ENCODE measurements at regions not wholly inside any gene's neighbourhood (a gene's known extent, or its start where the extent isn't known, plus 50 kb on each side); places are given as distances from the start of the nearest gene placed in this dataset.

DNA sequence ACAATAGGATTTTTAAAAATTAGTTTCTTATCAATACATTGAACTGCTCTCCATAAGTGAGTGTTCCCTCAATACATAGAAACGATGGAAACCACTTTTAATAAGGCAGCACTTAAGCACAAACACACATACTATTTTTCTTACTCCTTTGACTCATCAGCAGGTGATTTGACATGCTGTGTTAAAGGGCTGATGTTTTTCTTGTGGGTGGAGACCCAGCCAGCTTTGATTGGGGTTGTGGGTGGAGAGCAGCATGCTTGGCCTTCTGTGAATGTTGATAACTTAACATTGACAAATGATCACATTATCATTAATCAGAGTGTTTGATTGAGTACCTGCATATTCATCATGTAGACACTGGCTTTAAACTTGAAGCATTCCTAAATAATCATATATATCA lies 223.0 kb upstream of the DPH6 start:
- Histone ChIP-seq H3K36me3 (ENCODE audit: control insufficient read depth, insufficient read depth, low read length) (no peaks in the 10 kb centered on the region), H3K4me3 (replicated peaks; ENCODE audit: low read depth, low read length) (no peak overlapping the region), H3K27me3 (replicated peaks; ENCODE audit: control insufficient read depth, insufficient read depth, low read length) (no peaks in the 10 kb centered on the region)
- no peak for DNase-seq (ENCODE audit: extremely low read depth, insufficient read length)
- TF ChIP-seq, protein P1, sequence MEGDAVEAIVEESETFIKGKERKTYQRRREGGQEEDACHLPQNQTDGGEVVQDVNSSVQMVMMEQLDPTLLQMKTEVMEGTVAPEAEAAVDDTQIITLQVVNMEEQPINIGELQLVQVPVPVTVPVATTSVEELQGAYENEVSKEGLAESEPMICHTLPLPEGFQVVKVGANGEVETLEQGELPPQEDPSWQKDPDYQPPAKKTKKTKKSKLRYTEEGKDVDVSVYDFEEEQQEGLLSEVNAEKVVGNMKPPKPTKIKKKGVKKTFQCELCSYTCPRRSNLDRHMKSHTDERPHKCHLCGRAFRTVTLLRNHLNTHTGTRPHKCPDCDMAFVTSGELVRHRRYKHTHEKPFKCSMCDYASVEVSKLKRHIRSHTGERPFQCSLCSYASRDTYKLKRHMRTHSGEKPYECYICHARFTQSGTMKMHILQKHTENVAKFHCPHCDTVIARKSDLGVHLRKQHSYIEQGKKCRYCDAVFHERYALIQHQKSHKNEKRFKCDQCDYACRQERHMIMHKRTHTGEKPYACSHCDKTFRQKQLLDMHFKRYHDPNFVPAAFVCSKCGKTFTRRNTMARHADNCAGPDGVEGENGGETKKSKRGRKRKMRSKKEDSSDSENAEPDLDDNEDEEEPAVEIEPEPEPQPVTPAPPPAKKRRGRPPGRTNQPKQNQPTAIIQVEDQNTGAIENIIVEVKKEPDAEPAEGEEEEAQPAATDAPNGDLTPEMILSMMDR (IDR thresholded peaks at IDR 0.05; ENCODE audit: insufficient read depth, low read length, poor library complexity, severe bottlenecking) = no peak

DNA sequence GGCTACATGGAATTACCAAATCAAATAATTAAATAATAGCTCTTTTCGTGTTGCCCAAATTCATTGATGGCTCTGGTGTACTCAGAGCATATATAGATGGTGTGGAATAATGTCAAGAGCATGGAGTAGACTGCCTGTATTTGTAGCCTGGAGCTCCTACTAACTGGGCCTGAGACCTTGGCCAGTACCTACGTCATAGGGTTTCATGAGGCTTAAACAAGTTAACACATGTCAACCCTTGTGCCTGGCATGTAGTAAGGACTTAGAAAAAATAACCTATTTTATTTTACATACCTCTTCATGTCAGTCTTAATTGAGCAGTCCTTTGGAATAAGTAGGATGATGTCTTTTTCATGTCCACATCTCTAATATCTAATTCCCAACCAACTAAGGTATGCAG lies 223.7 kb upstream of the DPH6 start:
- TF ChIP-seq, protein P1 (IDR thresholded peaks at IDR 0.05; ENCODE audit: insufficient read depth, low read length, poor library complexity, severe bottlenecking) = no peak
- Histone ChIP-seq H3K4me3 (replicated peaks; ENCODE audit: low read depth, low read length) (no peak overlapping the region), H3K36me3 (ENCODE audit: control insufficient read depth, insufficient read depth, low read length) (no peaks in the 10 kb centered on the region), H3K27me3 (replicated peaks; ENCODE audit: control insufficient read depth, insufficient read depth, low read length) (no peaks in the 10 kb centered on the region)
- no peak for DNase-seq (ENCODE audit: extremely low read depth, insufficient read length)

DNA sequence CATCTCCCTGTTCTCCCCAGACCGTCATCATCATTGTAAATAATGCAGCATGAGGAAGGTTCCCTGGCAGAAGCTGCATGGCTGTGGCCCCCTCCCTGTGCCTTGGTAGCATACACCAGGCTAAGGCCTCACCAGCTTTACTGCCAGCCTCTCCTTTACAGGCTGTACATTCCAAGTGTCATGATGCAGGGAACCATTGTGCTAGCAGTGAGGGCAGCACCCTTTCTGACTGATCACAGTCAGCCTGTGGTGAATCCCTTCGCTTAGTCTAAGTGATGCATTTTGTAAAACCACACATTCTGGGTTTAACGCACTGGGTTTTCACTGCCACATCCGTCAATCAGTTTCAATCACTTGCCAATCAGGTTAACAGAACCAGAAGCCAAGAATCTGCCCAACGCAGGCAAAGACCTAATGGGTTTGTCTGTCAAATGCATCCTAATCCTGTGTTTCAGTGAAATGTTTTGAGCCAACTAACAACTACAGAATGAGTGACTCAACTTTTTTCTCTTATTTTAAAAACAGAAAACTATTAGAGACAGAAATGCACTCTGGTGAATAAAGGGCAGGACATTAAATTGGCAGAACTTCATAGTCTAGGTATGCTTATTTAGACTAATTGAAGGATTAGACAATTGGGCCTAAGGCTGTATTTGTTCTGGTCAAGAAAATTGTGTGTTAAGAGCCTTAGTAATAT lies 225.9 kb upstream of the DPH6 start:
- TF ChIP-seq, protein P1 (IDR thresholded peaks at IDR 0.05; ENCODE audit: insufficient read depth, low read length, poor library complexity, severe bottlenecking) = no peak
- DNase-seq (ENCODE audit: extremely low read depth, insufficient read length) = no peak
- Histone ChIP-seq H3K27me3 (replicated peaks; ENCODE audit: control insufficient read depth, insufficient read depth, low read length) (no peaks in the 10 kb centered on the region), H3K4me3 (replicated peaks; ENCODE audit: low read depth, low read length) (no peak overlapping the region), H3K36me3 (ENCODE audit: control insufficient read depth, insufficient read depth, low read length) (no peaks in the 10 kb centered on the region)

DNA sequence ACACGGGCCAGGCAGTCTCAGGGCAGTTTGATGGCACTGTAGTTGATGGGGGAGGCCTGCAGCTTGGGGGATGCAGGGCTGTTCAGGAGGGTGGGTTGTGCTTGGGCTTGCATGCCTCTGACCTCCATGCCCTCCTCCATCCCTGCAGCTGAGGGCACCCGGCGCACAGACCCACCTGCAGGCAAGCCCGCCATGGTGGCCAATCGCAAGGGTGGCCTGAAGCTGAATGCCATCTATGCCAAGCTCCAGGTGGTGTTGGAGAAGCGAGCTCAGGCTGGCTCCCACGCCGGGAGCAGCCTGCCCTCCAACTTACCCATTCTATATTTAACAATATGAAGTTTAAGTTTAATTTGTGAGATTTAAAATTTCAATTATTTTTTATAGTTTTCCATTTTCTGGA lies 228.7 kb upstream of the DPH6 start:
- Histone ChIP-seq H3K27me3 (replicated peaks; ENCODE audit: control insufficient read depth, insufficient read depth, low read length) (no peaks in the 10 kb centered on the region; the same call in 1 of the 2 replicates), H3K4me3 (replicated peaks; ENCODE audit: low read depth, low read length) (no peak overlapping the region), H3K36me3 (ENCODE audit: control insufficient read depth, insufficient read depth, low read length) (no peaks in the 10 kb centered on the region)
- no peak for DNase-seq (ENCODE audit: extremely low read depth, insufficient read length)
- TF ChIP-seq, protein P1 (IDR thresholded peaks at IDR 0.05; ENCODE audit: insufficient read depth, low read length, poor library complexity, severe bottlenecking) = no peak

DNA sequence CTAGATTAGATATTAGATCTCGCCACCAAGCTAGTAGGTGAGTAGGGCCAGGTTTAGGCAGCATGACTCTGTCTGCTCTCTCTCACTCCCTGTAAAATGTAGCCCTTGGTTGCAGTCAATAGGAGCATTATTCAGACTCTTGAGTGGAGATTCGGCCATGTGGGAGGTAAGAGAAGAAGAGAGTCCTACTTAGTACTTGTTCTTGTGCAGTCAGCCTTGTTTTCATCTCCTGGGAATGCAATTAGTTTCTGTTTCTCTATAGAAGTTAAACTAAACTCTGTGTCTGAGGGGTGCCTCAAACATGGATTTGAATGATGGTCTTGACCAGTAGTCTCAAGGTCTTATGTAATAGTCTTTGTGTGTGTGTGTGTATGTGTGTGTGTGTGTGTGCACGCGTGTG lies 229.5 kb upstream of the DPH6 start:
- DNase-seq (ENCODE audit: extremely low read depth, insufficient read length) = no peak
- H3K27me3 ChIP-seq (replicated peaks; ENCODE audit: control insufficient read depth, insufficient read depth, low read length) = no peaks in the 10 kb centered on the region; the same call in 1 of the 2 replicates
- no peaks in the 10 kb centered on the region for H3K36me3 ChIP-seq (ENCODE audit: control insufficient read depth, insufficient read depth, low read length)
- TF ChIP-seq, protein P1 (IDR thresholded peaks at IDR 0.05; ENCODE audit: insufficient read depth, low read length, poor library complexity, severe bottlenecking) = no peak
- H3K4me3 ChIP-seq (replicated peaks; ENCODE audit: low read depth, low read length) = no peak overlapping the region

DNA sequence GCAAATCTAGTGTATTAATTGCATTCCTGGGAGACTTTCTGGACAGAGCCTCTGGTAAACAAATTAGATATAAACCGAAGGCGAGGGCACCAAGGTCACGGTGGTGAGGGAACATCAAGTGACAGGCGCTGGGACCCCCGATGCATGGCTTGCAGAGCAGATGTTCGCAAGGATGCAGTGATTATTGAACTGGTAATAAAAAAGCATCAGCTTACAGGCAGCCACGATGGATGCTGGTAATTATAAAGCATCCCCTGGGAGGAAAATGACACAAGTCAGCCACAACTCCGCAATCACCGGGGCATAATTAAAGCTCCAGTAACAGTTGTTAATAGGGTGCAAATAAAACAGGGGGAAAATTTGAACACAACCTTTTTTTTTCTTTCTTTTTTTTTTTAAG lies 231.1 kb upstream of the DPH6 start:
- TF ChIP-seq, protein P1 (IDR thresholded peaks at IDR 0.05; ENCODE audit: insufficient read depth, low read length, poor library complexity, severe bottlenecking) = no peak
- Histone ChIP-seq H3K4me3 (replicated peaks; ENCODE audit: low read depth, low read length) (no peak overlapping the region), H3K27me3 (replicated peaks; ENCODE audit: control insufficient read depth, insufficient read depth, low read length) (no peaks in the 10 kb centered on the region; the same call in 1 of the 2 replicates), H3K36me3 (ENCODE audit: control insufficient read depth, insufficient read depth, low read length) (no peaks in the 10 kb centered on the region)
- DNase-seq (ENCODE audit: extremely low read depth, insufficient read length) = no peak
